ENCODE measurements at regions not wholly inside any gene's neighbourhood (a gene's known extent, or its start where the extent isn't known, plus 50 kb on each side); places are given as distances from the start of the nearest gene placed in this dataset.
"Not testable (repeated sequence)": the region's sequence is repeated elsewhere in the genome, so short reads cannot be mapped to it uniquely, and the experiment has no call there.

DNA sequence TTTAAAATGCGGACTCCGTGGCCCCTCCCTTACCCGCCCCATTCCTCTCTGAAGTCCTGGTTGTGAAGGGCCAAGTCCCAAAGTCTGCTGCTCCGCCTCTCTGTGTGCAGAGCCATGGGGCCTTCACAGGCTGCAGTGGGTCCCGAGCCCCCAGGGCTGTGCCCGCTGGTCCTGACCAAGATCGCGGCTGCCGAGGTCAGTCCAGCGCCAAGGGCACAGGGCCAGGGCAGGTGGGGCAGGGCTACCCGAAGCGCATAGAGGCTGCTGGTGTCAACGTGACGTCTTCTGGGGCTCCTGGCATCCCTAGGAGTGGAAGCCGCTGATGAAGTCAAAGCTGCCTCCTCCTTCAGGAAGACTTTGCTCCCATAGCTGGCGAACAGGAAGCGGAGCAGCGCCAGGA lies 858.8 kb downstream of the TUBA3C start:
- DNase-seq: not testable (repeated sequence)

DNA sequence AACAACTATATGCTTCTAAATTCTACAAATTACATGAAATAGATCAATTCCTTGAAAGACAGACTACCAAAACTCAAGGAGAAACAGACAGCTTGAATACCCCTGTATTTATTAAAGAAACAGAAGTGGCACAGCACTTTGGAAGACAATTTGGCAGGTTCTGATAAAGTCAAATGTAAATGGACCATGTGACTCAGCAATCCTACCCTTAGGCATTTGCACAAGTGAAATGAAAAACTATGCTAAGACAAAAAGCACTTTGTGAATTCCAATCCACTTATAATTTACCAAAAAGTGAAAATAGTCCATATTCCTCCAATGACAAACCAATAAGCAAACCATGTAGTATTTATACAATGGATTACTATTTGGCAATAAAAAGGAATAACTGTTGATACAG lies 862.0 kb downstream of the TUBA3C start:
- DNase-seq: not testable (repeated sequence)

DNA sequence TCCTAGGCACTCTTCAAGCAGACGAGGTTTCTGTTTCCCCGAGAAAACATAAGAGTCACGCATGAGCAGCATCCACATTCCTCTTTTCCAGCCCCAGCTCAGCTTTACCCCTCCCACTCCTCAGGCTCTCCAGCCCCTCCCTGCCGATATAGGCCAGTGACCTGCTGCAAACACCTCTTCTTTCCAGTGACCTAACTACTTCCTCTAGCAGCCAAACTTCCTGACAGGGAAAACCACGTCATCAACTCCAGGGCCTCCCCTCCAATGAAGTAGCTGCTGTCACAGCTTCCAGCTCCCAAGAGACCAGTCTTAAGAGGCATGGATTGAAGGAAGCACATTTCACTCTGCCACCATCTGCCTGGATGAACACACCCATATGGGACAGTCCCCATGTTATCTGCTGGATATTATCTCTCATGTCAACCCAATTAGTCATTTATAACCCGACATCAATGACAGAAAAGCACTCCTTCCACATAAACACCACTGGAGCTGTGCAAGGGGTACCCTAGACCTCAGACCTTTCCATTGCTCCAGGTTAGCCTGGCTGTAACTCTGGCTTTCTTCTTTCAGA lies 878.3 kb downstream of the TUBA3C start:
- not testable (repeated sequence) for DNase-seq

DNA sequence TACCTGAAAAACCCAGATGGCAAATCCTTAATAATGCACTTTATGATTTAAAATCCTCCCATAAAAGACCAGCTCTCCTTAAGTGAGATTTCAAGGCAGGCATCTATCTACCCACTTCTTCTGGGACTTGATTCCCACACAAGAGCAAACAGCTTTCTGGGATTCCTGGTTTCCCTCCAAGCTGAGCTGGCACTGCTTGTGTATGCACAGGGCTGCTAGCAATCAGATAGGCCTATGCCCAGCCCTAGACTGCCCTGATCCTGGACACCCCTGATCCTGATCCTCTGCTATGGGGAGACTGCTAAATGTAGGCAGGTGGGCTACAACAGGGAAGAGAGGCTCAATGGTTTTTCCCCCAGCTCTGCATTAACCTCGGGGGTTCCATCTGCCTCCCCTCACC lies 880.7 kb downstream of the TUBA3C start:
- not testable (repeated sequence) for DNase-seq

DNA sequence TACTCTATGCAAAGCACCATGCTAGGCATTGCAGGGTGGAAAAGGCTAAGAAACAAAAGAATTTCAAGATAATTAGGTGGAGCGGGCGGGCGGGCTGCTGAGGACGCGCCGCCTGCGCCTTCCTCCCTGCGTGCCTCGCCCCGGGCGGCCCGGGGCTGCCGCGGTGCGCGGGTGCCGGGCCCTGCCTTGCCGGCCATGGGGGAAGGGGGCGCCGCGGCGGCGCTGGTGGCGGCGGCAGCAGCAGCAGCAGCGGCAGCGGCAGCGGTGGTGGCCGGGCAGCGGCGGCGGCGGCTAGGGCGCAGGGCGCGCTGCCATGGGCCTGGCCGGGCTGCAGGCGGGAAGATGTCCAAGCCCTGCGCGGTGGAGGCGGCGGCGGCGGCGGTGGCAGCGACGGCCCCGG lies 884.3 kb downstream of the TUBA3C start:
- DNase-seq: not testable (repeated sequence)

DNA sequence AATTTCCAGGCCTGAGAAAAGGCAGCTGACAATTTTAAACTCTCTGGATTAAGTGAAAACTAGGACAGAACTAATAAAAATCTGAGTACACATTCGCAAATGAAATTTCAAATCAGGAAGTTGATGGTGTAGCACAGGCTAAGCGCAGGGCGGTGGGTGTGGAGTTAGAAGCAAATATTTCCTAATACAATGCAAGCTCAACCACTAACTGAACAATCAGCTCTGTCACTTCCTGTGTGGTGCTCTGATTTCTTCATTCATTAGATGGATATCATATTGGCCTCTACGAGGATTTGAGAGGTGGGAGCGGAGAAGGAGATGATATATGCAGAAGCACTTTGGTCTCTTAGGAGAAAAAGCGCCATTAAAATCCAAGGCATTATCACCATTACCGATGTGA lies 885.0 kb downstream of the TUBA3C start:
- DNase-seq: not testable (repeated sequence)

DNA sequence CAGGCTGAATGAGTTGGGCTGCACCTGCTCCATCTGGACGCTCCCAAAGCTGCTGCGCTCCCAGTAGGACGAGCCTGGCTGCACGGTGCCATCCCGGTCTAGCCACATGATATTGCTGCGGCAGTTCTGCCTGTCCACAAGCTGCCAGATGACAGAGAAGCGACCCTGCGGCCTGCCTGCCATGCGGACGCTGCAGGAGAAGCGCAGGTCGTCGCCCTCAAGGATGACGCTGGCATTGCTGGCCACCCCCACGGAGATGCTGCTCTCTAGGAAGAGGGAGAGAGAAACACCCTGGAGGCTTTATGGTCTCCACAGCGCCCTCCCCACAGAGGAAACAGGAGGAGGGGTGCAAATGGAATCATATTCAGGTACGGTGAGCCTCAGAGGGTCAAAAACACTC lies 887.3 kb downstream of the TUBA3C start:
- not testable (repeated sequence) for DNase-seq

DNA sequence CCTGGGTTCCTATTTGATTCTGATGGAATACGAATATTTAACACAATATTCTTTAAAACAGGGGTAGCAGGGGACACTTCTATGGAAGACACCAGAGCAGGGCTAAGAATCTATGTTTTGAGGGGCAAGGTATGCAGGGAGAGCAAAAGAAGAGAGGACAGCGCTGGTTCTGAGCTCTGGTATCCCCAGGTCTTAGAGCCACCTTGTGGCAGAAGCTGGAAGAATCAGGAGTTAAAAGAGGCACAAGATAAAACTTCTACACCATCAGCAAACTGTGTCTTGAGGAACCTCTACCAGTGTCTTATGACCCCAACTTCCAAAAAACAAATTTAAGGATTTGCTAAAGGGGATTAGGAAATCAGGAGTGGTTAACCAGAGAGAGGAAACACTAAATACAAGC lies 894.8 kb downstream of the TUBA3C start:
- not testable (repeated sequence) for DNase-seq

DNA sequence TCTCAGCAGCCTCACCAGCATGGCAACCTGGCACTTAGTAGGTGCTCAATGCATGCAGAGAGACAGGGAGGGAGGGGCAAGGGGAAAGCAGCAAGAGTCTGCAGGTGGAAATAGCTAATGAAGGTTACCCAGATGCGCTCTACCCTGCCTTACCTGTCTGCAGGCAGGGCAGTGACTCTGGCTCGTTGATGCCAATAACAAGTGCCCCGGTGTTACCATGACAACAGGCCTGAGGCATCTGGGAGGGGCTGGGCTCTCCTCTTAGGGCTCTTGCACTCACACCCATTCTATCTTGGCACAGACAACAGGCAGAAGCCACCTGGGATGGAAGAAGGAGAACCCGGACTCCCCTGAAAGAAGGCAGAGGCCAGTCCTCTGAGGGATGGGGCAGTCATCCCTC lies 896.0 kb downstream of the TUBA3C start:
- DNase-seq: not testable (repeated sequence)

DNA sequence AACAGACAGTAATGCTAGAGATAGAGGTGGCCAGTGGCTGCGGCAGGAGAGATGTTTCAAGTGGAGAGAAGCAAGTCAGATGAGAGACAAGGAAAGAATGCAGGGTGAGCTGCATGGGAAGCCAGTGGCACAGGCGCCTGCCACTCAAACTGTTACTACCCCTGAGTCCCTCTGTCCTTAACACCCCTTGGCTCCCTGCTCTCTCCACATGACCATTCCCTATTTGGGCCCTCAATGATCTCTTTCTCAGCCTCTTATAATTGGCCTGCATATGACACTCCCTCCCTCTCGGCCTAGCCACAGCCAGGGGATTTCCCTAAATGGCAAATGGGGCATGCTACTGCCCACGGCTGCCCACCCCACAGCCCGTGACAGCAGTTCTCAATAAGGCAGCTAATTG lies 897.6 kb downstream of the TUBA3C start:
- DNase-seq: not testable (repeated sequence)

DNA sequence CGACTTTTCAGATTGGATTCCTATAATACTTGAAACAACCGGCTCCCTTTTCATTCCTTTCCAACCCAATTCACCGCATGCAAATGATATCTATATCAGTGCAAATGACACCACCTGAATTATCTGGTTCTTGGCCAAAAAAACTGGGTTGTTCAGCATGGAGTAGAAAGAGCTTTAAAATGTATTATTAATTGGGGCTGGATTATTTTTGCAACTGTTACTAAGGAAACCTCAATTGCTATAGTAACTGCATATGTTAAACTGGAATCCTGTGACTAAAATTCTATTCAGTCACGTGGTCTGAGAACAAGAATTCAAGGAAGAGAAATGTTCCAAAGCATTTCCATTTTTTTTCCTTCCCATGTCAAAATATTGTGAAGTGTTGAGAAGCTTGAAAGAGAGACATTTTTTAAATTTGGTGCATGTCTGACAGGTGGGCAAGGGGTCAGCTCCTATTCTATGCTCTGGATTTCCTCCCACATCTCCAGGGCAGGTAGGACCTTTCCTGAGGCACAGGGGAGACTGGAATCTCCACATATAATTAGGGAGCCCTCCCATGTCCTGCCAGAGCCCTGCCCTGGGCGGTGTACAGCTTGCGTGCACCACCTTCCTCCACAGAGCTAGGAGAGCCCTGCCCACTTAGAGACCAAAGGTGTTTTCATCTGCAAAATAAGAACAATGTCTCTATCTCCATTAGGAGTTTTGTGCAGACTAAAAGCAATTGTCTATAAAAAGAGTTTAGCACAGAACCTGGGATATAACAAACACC lies 899.6 kb downstream of the TUBA3C start:
- DNase-seq: not testable (repeated sequence)

DNA sequence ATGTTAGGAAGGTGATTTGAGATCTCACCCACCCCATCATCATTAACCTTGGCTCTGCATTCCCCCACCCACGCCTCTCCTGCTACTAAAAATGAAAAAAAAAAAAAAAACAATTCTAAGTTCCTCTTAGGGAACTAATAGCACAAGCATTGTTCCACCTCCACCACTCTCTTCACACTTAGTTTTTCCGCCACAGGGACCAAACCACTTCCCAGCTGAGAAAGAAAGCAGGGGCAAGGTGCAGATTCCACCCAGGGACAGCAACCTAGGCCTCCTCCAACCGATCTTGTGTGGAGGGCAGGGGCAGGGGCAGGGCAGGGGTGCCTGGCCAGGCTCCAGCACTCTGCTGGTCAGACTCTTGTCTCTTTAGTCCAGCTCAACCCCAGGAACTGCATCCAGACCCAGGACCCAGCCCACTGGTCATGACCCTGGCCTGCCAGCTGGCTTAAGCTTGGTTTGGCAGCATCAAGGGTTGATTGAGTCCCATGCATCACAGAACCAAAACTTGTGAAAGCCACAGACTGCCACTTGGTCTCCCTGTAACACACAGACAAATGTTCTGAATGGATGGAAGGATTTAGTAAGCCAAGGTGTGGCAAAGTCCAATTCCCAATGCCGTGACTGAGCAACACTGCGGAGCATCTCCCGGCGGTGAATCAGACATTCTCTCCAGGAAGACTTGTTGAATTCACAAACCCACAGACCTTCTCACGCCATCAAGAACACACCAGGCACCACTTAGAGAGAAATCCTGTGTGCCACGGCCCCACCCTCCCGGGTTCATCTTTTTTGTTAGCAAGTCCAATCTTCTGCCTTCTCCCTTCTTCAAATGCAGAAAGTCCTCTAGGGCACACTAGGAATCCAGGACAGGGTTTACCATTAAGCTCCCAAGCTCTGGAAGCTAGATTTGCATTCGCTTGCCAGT lies 900.5 kb downstream of the TUBA3C start:
- DNase-seq: not testable (repeated sequence)

DNA sequence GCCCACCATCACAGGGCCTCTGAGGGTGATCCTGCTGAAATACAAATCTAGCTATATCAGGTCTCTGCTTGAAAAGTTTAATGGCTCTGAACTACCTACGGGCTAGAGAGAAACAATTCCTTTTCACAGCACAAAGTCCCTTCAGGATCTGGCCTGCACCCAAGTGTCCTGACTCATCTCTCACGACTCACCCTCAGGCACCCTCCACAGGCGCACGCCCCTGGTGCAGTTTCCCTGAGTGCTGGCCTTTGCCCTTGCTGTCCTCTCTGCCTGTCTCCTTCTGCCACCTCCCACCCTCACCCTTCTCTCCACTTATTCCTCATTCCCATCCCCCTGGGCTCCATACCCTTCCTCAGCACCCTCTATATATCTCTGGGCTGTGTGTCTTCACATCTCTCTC lies 901.7 kb downstream of the TUBA3C start:
- DNase-seq: not testable (repeated sequence)

DNA sequence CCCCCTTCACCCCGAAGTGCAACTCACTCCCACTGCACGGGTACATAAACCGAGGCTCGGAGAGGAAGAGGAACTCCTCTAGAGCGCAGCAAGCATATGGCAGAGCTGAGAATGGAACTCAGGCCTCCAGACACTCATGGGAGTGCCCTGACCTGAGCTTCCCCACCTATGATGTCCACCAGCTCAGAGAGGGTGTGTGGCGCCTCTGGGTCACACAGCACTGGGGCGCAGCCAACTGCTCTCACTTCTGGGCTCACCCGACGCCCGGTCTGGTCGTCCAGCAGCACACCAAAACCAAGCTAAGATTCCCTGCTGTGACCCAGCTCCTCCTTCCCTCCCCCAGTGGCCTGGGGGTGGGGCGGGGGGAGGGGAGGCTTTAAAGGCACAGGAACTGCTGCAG lies 904.3 kb downstream of the TUBA3C start:
- DNase-seq: not testable (repeated sequence)

DNA sequence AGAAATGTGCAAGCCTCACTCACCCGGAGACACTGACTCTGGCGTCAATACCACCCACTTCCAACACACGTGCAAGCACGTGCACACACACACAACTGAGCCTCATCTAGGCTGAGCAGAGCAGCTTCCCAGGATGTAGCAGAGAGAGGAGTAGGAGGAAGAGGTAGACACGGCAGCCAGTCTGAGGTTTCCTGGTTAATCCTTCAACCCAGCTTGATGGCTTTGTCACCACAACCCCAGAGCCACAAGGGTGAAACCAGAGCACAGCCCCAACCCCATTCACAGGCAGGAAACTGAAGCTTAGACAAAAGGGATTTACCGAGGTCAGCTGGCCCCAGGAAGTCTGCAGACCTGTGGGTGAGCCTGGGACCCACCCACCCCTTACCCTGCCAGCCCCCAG lies 905.3 kb downstream of the TUBA3C start:
- not testable (repeated sequence) for DNase-seq

DNA sequence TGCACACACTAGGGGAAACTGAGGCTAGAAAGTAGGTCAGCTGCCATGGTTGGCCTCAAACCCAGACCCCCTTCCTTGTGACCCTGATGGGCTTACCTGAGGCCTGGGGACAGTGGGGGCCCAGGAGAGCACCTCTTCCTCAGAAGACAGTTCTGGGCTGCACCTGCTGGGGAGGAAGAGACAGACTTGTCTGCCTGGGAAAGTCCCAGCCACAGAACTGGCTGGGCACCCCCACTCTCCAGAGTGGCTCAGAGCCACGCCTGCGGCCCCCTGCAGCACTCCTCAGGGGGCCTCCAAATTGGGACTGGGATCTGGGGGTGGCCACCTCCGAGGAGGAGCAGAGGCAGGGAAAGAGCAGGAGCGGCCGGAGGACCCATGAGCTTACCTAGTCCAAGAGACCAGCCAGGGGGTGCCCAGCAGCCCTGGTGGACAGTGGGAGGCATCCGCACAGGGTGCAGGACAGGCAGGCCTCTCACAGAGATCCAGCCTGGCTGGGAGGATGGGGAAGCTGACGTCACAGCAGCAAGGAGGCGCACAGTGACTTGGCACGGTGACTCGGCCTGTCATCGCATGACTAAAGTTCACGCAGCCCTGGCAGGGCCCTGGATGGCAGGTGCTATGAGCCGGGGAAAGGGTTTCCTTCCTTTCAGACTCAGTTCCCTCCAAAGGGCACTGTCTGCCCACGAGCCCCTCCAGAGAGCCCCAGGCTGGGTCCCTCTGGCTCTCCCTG lies 907.7 kb downstream of the TUBA3C start:
- DNase-seq: not testable (repeated sequence)

DNA sequence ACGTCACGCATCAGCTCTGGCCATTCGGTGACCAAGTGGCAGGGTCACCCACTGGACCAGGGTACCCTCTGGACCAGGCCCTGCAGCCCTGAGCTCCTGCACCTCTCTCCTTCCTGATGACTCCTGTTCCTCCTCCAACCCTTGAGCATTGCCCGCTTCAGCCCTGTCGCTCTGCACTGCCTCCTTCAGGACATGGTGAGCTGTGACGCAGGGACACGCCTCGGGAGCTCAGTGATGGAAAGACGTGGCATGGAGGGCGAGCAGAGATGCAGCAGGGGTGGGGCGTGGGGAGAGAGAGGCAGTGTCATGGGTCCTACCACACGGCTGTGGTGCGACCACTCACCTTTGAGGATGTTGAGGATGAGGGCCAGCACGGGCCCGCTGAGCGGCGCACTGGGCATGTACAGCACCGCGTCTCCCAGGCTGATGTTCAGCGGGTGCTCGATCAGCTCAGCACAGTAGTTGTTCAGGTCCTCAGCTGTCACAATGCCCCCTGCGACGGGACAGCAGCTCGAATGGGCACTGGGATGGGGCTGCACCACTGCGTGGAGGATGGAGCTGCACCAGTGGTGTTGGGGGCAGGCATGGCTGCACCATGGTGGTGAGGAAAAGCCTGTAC lies 922.7 kb downstream of the TUBA3C start:
- not testable (repeated sequence) for DNase-seq

DNA sequence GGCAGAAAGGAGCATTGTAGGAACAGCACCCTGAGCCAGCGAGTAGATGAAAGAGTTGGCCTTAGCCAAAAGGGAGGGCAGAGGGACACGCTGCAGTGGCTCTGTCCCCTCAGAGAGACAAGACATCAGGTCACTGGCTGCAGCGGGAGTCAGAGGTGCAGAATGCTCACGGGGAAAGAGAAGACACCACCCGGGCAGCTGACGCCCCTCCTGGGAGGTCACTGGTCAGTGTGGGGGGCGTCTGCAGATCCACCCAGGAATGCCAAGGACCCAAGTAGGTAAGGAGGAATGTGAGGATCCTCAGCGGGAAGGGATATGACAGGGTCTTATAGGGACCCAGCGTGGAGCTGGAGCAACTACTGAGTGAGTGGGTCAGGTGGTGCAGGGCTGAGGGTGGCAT lies 923.9 kb downstream of the TUBA3C start:
- DNase-seq: not testable (repeated sequence)

DNA sequence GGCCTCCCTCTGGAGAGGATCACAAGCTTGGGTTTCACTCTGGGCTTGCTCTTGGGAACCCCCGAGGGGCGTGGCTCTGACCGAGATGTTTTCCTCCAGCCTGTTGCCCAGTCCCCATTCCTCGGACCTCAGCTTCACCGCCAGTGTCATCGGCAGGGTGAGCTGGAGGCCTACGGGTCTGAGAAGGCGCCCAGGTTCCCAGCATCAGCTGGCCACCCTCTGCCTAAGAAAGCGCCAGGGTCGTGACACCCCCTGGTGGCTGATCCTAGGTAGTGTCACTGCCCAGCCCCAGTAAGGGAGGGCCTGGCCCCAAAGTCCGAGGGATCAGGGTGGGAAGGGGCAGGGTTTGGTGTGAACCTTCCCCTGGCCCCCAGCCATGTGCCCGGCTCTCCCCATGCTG lies 928.8 kb downstream of the TUBA3C start:
- not testable (repeated sequence) for DNase-seq

DNA sequence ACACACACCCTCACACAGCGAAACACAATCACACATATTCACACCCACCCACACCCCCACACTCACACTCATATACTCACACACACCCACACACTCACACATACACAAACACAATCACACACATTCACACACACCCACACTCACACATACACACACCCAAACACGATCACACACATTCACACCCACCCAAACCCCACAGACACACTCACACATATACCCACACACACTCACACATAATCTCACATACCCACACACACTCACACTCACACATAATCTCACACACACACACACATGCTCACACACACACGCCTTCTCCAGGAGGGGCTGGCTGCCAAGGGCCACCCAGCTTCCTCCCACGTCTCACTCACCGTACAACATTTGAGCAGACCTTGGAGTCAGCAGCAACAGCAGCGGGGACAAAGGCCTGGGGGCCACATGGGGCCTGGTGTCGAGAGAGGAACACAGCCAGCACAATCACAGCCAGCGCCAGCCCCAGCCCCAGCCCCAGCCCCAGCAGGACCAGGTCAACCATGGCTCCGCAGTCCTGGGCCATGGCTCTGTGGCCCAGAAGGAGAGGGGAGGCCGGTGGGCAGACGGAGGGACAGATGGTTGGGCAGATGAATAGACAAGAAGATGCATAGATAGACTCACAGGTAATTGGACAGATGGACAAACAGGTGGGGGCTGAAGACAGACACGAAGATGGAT lies 932.9 kb downstream of the TUBA3C start:
- DNase-seq: not testable (repeated sequence)

DNA sequence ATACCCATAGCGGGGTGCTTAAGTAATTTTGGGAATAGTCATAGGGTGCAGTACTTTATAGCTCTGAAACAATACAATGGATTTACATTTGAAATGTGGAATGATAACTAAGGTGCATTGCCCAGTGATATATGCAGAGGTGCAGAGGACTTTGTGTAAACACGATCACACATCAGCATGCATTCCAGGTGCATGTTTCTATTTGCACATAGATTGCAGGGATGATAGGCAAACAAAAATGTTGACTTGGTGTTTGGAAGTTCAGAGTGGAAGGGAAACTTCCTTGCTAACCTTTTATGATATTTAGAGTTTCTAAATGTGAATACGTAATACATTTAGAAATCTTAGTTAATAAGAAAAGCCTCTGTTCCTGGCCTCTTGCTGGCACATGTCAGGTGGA lies 941.5 kb downstream of the TUBA3C start:
- DNase-seq: not testable (repeated sequence)

Data from left kidney (tissue), 1 donor.